ENCODE measurements at regions not wholly inside any gene's neighbourhood (a gene's known extent, or its start where the extent isn't known, plus 50 kb on each side); places are given as distances from the start of the nearest gene placed in this dataset.

GRCh38 chr6:56299916-56300315 lies 52.5 kb upstream of the COL21A1 start (continued):
- no peak for TF ChIP-seq ZNF451 (CRISPR knock-in tag; IDR thresholded peaks at IDR 0.05)
- TF ChIP-seq ERF (CRISPR knock-in tag; IDR thresholded peaks at IDR 0.05) = no peak

DNA sequence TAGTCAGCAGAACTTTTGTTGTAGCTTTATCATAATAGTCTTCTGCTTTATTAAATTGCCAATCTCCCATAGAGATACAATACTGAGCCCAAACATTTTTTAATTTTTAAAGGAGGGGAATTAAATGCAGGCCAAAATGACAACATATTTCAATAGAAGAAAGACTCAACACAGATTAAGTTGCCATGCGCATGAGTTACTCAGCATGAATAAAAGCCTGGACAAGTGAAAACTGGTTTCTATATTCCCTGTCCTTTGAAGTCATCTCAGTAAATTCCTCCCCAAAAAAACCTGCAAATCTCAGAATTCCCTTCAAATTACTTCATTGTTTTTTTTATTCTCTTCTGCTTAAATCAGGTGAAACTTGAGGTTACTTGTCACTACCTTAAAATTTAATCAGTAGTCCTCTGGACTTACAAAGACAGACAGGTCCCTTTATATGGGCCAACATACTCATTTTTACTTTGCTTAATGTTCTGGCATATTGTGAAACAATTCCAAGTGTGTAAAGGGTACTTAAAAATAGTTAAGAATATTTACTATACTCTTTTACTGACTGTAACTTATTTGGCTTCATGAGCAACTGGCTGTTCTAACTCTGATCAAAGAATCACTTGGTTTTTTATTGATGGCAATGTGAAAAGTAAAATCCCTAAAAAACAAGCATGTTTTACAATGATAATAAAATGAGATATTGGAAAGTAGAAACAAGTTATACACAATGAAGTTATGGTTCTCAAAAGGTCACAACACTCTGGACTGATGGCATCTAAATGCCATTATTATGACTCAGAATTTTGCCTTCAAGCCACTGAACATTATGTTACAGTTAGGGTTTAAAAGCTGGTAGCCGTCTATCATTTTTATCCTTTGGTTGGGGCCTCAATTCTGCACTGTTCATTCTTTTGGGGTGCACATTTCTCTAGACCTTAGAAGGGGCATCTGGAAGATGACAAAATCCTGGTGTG lies 49.9 kb upstream of the COL21A1 start:
- no TSS peak for BruUV-seq (replicated peaks)
- no peak for ATAC-seq

More for the DNA sequence above, 49.9 kb upstream of the COL21A1 start:
- H3K27me3 ChIP-seq (ENCODE audit: control insufficient read depth in 1 of 2, insufficient read depth in 2 of 2, low read length in 2 of 2) = no peaks in the 10 kb centered on the region
- no peaks in the 10 kb centered on the region for H3K9me3 ChIP-seq (ENCODE audit: low read length)
- intact Hi-C loops (cut with micrococcal nuclease; ENCODE audit: unreplicated experiment) = no loop called here
- in situ Hi-C loops (cut with HindIII; ENCODE audit: extremely low pct_ligation_motif_present, low pct_unique_long_range_greater_than_20kb) = loop anchor here (10.0 to 25.0 kb wide), 3 partner anchors 685 to 1010 kb away; no protein-coding TSS in a partner anchor
- no peak overlapping the region for H3K9ac ChIP-seq (ENCODE audit: insufficient read depth, low read depth, low read length)
- H3K36me3 ChIP-seq (replicated peaks in 1 of 2; ENCODE audit: control insufficient read depth in 1 of 2, insufficient read depth in 2 of 2, low read length in 2 of 2) = no peaks in the 10 kb centered on the region
- H2AFZ ChIP-seq (ENCODE audit: low read length) = no peak overlapping the region
- no peak for FAIRE-seq
- H4K20me1 ChIP-seq (ENCODE audit: insufficient read depth, low read length) = no peaks in the 10 kb centered on the region
- TF ChIP-seq ZNF138 (CRISPR knock-in tag; IDR thresholded peaks at IDR 0.05; ENCODE audit: low read depth) (no peak), RBM22 (optimal IDR thresholded peaks at IDR 0.05; ENCODE audit: low read length) (no peak)
- CTCF ChIA-PET (ENCODE audit: low intra/inter-chr PET ratio, low total read pairs) = no interaction called here
- POLR2A ChIA-PET = no interaction called here
- no peaks in the 10 kb centered on the region for H3K79me2 ChIP-seq (ENCODE audit: insufficient read depth, low read length)
- H3K4me3 ChIP-seq (replicated peaks in 1 of 3; ENCODE audit: insufficient read depth in 1 of 3, low read depth in 2 of 3, low read length in 3 of 3) = no peak overlapping the region
- H3K4me1 ChIP-seq (ENCODE audit: insufficient read depth, low read length) = no peaks in the 10 kb centered on the region
- WGBS (ENCODE audit: low lambda C conversion rate) = 51% methylated on average over 2 of the region's 2 CpGs
- no peak overlapping the region for H3K4me2 ChIP-seq (ENCODE audit: low read depth, low read length)
- no peak overlapping the region for H3K27ac ChIP-seq (ENCODE audit: extremely low read length, insufficient read depth, low read length)
- no peak for DNase-seq (ENCODE audit: low spot score)

Data from HepG2 (cell line).